ENCODE measurements at regions not wholly inside any gene's neighbourhood (a gene's known extent, or its start where the extent isn't known, plus 50 kb on each side); places are given as distances from the start of the nearest gene placed in this dataset.

DNA sequence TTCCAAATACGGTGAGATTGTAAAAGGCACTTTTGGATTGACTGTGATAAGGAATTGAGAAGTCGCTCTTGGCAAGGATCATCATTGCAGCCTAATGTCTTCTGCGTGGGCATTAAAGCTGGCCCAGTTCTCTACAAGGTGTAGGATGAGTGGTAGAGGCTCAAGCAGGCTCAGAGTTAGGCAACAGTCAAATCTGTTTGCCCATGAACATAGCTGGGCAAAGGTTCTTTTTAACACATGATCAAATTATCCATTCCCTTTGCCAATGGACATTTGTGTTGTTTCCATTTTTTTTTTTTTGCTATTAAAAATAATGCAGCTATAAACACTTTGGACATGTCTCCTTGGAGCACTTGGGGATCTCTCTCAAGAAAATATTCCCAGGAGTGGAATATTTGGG, 229.1 kb upstream of the FAT1 start:
- no peak overlapping the region for H3K4me3 ChIP-seq (ENCODE audit: low read depth, low read length)
- no peak for DNase-seq (ENCODE audit: low read depth)
- TF ChIP-seq, protein P1, sequence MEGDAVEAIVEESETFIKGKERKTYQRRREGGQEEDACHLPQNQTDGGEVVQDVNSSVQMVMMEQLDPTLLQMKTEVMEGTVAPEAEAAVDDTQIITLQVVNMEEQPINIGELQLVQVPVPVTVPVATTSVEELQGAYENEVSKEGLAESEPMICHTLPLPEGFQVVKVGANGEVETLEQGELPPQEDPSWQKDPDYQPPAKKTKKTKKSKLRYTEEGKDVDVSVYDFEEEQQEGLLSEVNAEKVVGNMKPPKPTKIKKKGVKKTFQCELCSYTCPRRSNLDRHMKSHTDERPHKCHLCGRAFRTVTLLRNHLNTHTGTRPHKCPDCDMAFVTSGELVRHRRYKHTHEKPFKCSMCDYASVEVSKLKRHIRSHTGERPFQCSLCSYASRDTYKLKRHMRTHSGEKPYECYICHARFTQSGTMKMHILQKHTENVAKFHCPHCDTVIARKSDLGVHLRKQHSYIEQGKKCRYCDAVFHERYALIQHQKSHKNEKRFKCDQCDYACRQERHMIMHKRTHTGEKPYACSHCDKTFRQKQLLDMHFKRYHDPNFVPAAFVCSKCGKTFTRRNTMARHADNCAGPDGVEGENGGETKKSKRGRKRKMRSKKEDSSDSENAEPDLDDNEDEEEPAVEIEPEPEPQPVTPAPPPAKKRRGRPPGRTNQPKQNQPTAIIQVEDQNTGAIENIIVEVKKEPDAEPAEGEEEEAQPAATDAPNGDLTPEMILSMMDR (IDR thresholded peaks at IDR 0.05; ENCODE audit: insufficient read depth, low read length): no peak

DNA sequence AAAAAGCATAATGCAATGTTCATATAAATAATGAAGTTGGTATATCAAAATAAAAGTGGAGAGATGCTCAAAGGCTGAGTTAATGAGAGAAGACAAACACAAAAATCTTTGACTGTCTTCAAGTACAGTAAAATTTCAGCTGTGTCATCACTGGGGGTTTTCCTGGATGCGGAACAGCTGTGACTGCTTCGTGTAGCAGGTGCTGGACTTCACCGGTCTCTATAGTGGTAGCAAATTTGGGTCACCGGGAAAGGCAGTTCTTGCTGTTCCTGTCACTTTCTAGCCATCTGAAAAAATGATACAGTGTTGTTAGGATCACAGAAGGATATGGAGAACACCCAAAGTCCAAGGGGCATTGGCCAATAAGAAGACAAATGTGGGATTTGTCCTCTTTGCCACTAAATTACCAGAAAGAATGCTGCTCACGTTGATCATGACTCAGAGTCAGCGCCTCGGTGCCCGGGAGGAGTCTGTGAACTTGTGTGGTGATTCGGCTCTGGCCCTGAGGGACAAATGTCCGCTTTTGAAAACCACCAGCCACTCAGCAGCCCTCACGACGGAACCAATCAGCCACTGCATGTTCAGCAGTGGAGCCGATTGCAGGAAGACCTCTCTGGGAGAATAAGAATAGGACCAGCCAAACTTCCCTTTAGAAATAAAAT, 230.1 kb upstream of the FAT1 start:
- DNase-seq (ENCODE audit: low read depth): no peak

DNA sequence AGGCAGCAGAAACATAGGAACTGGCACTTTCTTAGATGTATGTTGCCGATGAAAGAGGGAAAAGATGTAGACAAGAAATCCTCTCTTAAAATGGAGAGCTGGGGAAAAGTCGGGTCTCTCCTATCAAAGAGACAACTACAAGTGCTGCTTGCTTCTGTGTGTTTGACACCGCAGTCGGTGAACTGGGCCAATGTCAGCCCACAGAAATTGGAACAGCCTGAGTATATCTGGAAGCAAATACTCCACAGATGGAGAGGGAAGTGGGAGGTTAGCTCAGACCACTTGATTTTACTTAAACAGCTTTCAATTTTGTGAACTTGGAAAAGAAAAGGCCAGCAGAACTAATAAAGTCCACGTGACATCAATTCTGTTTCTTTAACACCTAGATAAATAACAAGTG, 230.9 kb upstream of the FAT1 start:
- TF ChIP-seq, protein P1 (IDR thresholded peaks at IDR 0.05; ENCODE audit: insufficient read depth, low read length): no peak
- no peak for DNase-seq (ENCODE audit: low read depth)
- no peak overlapping the region for H3K4me3 ChIP-seq (ENCODE audit: low read depth, low read length)

More for the DNA sequence above, 230.1 kb upstream of the FAT1 start:
- TF ChIP-seq, protein P1 (IDR thresholded peaks at IDR 0.05; ENCODE audit: insufficient read depth, low read length): no peak
- no peak overlapping the region for H3K4me3 ChIP-seq (ENCODE audit: low read depth, low read length)

DNA sequence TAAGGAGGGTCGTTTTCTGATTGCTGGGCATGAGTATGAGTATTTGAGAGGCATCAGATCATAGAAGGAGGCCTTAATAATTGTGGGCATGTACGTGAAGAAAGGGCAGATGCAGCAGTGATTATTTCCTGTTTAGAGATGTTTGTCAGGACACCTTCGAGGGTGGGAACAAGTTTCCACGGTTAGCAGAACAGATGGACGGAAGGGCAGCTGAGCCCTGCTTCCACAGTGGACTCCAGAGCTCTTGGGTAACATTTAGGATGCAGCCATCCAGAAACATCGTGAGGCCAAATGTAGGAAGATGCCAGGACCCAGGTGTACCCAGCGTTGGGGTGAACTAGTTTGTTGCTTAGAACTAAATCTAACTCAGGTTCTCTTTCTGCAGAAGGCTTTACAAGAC, 231.3 kb upstream of the FAT1 start:
- DNase-seq (ENCODE audit: low read depth): no peak
- TF ChIP-seq, protein P1 (IDR thresholded peaks at IDR 0.05; ENCODE audit: insufficient read depth, low read length): no peak

DNA sequence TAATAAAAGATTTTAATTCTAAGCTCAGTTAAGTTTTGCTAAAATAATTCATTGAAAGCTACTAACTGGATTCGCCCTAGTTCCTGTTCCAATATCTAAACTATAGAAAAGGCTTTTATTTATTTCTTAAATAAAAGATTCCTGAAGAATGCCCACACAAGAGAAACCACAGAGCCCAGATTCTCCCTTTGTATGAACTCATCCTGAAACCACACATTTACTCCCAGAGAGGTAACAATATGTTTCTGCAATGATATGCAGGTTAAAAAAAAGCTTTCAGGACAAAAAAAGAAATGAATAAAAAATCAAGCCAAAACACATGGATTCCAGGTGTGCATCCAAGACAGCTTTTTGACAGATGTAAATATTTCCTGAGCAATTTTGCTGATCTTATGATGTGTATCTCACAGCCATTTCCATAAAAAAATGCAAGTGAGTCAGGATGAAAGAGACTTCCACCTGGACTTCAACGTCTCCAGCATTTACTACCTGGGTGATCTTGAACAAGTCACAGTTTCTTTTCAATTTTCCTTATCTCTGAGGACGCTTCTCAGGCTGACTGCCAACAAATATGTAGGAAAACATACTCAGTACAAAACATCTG, 234.4 kb upstream of the FAT1 start:
- TF ChIP-seq, protein P1 (IDR thresholded peaks at IDR 0.05; ENCODE audit: insufficient read depth, low read length): no peak
- no peak overlapping the region for H3K4me3 ChIP-seq (ENCODE audit: low read depth, low read length)
- no peak for DNase-seq (ENCODE audit: low read depth)

More for the DNA sequence above, 231.3 kb upstream of the FAT1 start:
- no peak overlapping the region for H3K4me3 ChIP-seq (ENCODE audit: low read depth, low read length)

GRCh38 chr4:186958726-186959350, 235.2 kb upstream of the FAT1 start:
- TF ChIP-seq, protein P1 (IDR thresholded peaks at IDR 0.05; ENCODE audit: insufficient read depth, low read length): no peak
- H3K4me3 ChIP-seq (ENCODE audit: low read depth, low read length): no peak overlapping the region
- DNase-seq (ENCODE audit: low read depth): no peak
